Transverse colon (tissue), 4 donors: ENCODE measurements at regions not wholly inside any gene's neighbourhood (a gene's known extent, or its start where the extent isn't known, plus 50 kb on each side); places are given as distances from the start of the nearest gene placed in this dataset.

ENCODE experiments used
- DNase-seq: peaks from one replicate; pipeline ENCODE4 v3.0.0-alpha.2; 2019
- H3K27ac ChIP-seq, 4 donors: fragments of 200-600 bp; sonication (generic); 2 replicates each; pipeline ENCODE4 v1.5.1; 2016 to 2018; ENCODE audit warnings: inconsistent platforms in 4 of 4
- H3K27me3 ChIP-seq: fragments of 200-600 bp; sonication (generic); 2 replicates; pipeline ENCODE4 v1.5.1; 2017; ENCODE audit warnings: inconsistent platforms
- H3K36me3 ChIP-seq, 4 donors: fragments of 200-600 bp; sonication (generic); 2 replicates each; pipeline ENCODE4 v1.5.1; 2017 to 2019; ENCODE audit warnings: inconsistent platforms in 4 of 4
- H3K4me1 ChIP-seq, 4 donors: fragments of 200-600 bp; sonication (generic); 2 replicates each; pipeline ENCODE4 v1.5.1; 2017 to 2020; ENCODE audit warnings: inconsistent platforms in 4 of 4
- H3K4me3 ChIP-seq, 4 donors: fragments of 200-600 bp; sonication (generic); 1 replicate in 1 of 4; 2 replicates in 3 of 4; pipeline versions ENCODE4 v1.5.1 to v1.6.1; 2017 to 2019; ENCODE audit warnings: inconsistent platforms in 4 of 4
- H3K9me3 ChIP-seq, 2 donors: fragments of 200-600 bp; sonication (generic); 2 replicates each; pipeline ENCODE4 v1.5.1; 2017 to 2019; ENCODE audit warnings: inconsistent platforms in 2 of 2
- EP300 ChIP-seq: sonication (generic); formaldehyde crosslinking; IDR thresholded peaks from one replicate; pipeline ENCODE4 v1.6.1; 2017; ENCODE audit warnings: antibody characterized with exemption, low read depth
- POLR2A ChIP-seq: fragments of 450-650 bp; IDR thresholded peaks from one replicate; pipeline ENCODE4 v1.6.1; 2016; ENCODE audit warnings: antibody characterized with exemption, mild to moderate bottlenecking, moderate library complexity
- POLR2AphosphoS5 ChIP-seq, 3 donors: sonication (generic); formaldehyde crosslinking; IDR thresholded peaks; one replicate each; pipeline ENCODE4 v1.6.1; 2016; ENCODE audit warnings: antibody characterized with exemption in 3 of 3
- WGBS, 2 donors: methylation state at CpG; one replicate each; pipeline ENCODE4 v1.1.5; 2018; ENCODE audit warnings: low coverage in 1 of 2; 5-methylcytosine and 5-hydroxymethylcytosine counted together
- in situ Hi-C, 4 donors: fragments of 200-750 bp; cut with MboI; loops; one replicate each; pipeline versions ENCODE4 v1.15.0 to v1.15.1; 2017; ENCODE audit warnings: low sequenced_read_pairs in 3 of 4, low pct_ligation_motif_present in 1 of 4, low pct_unique_long_range_greater_than_20kb in 1 of 4
- intact Hi-C: fragments of 100-400 bp; cut with DNase I; formaldehyde crosslinking; loops from one replicate; pipeline ENCODE4 v1.15.1; 2023; ENCODE audit warnings: low total_unique reads
- TF ChIP-seq, protein P1 (sequence below), 5 experiments: fragments of 200-600 bp in 3 of 5; fragments of 450-650 bp in 2 of 5; sonication (generic) in 3 of 5; IDR thresholded peaks; 1 replicate in 2 of 5; 2 replicates in 3 of 5; pipeline ENCODE4 v1.5.1; 2016 to 2017; ENCODE audit warnings: antibody characterized with exemption in 5 of 5, inconsistent platforms in 3 of 5, mild to moderate bottlenecking in 2 of 5, moderate library complexity in 1 of 5

DNA sequence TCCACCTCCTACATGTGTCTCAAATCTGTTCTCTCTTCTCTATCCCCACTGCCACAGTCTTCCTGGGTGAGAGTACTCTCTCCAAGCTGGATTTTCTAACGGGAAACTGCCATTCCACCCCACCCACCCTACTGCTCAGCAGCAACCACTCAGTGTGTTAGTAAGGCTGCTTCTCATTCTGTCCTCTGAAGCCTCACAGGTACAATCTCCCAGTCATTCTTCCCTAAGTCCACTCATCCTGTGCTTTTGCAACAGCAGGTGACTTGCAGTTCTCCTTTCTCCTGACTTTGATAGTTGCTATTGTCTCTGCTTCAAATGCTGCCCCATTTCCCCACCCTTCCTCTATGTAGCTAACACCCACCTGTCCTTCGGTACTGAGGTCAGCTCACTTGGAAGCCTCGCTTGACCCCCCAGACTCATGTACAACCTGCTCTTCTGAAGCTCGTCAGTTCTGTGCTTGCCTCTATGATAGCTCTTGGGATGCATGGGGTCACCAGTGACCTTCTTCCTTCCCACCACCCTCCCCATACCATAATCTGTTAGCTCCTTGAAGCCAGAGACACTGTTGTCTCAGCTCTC lies 188.9 kb downstream of the RRAGC start:
- H3K27me3 ChIP-seq, result no peaks in the 10 kb centered on the region
- in situ Hi-C loops, result no loop called here
- H3K4me1 ChIP-seq, result no peaks in the 10 kb centered on the region
- no peak overlapping the region for H3K4me3 ChIP-seq
- 67 to 87% methylated on average over 3 to 4 of the region's 4 CpGs for WGBS, 2 donors
- no peak for TF ChIP-seq EP300
- H3K36me3 ChIP-seq, result no peaks in the 10 kb centered on the region
- H3K9me3 ChIP-seq, result no peaks in the 10 kb centered on the region
- no peak for DNase-seq
- H3K27ac ChIP-seq, result no peak overlapping the region
- intact Hi-C loops, result no loop called here

DNA sequence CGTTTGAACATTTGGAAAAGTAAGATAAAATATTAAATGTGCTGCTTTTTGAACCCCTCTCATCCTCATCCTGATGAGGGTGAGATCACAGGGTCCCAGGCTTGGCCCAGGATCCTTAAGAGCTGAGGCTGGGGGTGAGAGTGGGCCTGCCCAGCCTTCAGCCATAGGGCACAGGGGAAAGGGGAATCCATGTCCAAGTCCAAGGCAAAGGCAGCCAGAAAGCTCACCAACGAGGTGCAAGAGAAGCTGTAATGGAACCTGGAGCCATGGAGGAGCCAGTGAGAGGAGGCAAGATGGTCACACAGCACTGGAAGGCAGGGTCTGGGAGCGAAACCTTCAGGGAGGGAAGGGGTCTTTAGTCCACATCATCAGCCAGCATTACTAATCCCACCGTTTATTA lies 191.9 kb downstream of the RRAGC start:
- no peak for TF ChIP-seq POLR2A
- DNase-seq, result no peak
- no peaks in the 10 kb centered on the region for H3K36me3 ChIP-seq
- in situ Hi-C loops, result no loop called here
- H3K4me1 ChIP-seq, result no peaks in the 10 kb centered on the region
- H3K4me3 ChIP-seq, result no peak overlapping the region
- 50 to 52% methylated on average over 3 to 4 of the region's 4 CpGs for WGBS, 2 donors
- no peak overlapping the region for H3K27ac ChIP-seq
- intact Hi-C loops, result no loop called here
- peaks cover 5% of the 10 kb centered on the region for H3K27me3 ChIP-seq
- no peaks in the 10 kb centered on the region for H3K9me3 ChIP-seq

DNA sequence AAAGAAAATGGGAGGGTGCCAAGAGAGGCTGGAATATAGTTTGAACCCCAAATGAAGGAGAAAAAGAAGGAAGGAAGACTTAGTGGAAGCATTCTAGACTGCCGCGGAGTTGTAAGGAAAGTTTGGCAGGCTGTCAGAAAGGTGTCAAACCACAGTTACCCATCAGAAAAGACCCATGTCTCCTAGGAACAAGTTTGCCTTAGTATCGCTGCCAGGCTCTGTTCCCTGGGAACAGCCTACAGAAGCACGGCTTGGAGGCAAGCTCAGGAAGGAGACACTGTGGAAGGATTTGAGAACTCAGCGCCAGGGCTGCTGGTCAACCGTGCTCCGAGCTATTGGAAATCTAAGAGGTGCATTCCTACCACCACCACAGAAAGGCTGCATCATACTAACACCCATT lies 197.4 kb downstream of the RRAGC start:
- H3K36me3 ChIP-seq, result no peaks in the 10 kb centered on the region
- H3K9me3 ChIP-seq, result no peaks in the 10 kb centered on the region
- TF ChIP-seq POLR2AphosphoS5 (IDR thresholded peaks at IDR 0.05) (no peak), EP300 (no peak), POLR2A (no peak)
- TF ChIP-seq, protein P1, sequence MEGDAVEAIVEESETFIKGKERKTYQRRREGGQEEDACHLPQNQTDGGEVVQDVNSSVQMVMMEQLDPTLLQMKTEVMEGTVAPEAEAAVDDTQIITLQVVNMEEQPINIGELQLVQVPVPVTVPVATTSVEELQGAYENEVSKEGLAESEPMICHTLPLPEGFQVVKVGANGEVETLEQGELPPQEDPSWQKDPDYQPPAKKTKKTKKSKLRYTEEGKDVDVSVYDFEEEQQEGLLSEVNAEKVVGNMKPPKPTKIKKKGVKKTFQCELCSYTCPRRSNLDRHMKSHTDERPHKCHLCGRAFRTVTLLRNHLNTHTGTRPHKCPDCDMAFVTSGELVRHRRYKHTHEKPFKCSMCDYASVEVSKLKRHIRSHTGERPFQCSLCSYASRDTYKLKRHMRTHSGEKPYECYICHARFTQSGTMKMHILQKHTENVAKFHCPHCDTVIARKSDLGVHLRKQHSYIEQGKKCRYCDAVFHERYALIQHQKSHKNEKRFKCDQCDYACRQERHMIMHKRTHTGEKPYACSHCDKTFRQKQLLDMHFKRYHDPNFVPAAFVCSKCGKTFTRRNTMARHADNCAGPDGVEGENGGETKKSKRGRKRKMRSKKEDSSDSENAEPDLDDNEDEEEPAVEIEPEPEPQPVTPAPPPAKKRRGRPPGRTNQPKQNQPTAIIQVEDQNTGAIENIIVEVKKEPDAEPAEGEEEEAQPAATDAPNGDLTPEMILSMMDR (IDR thresholded peaks at IDR 0.05), result no peak
- H3K4me3 ChIP-seq, result no peak overlapping the region
- H3K4me1 ChIP-seq, result no peaks in the 10 kb centered on the region
- no peak for DNase-seq
- in situ Hi-C loops, result no loop called here
- no peak overlapping the region for H3K27ac ChIP-seq
- WGBS, 2 donors, result 72% methylated on average over 7 of the region's 7 CpGs; no CpG with 5 or more reads in 1 of the 2 donors
- peaks cover 5% of the 10 kb centered on the region for H3K27me3 ChIP-seq
- intact Hi-C loops, result no loop called here

DNA sequence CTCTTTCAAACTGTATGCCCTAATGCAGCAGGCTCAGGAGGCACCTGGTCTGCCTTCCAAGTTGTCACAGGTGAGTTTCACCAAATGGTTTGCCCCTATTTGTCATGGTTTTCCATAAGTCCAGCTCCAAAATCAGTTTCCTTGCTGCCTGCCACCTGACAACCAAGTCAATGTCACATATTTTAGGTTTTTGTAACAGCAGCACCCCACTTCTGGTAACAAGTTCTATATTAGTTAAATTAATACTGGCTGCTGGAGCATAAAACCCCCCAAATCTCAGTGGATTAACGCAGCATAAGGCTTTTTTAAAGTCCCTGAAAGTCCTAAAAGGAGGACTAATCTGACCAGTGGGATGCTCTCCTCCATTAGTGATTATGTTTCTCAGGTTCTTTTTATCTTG lies 200.7 kb downstream of the RRAGC start:
- Histone ChIP-seq H3K27me3 (peaks cover 14% of the 10 kb centered on the region), H3K27ac (no peak overlapping the region), H3K9me3 (no peaks in the 10 kb centered on the region), H3K4me3 (no peak overlapping the region), H3K36me3 (no peaks in the 10 kb centered on the region), H3K4me1 (no peaks in the 10 kb centered on the region)
- 73% methylated on average over 1 of the region's 1 CpG; no CpG with 5 or more reads in 1 of the 2 donors for WGBS, 2 donors
- TF ChIP-seq POLR2A (no peak), EP300 (no peak), POLR2AphosphoS5 (IDR thresholded peaks at IDR 0.05) (no peak)
- TF ChIP-seq, protein P1 (IDR thresholded peaks at IDR 0.05), result no peak
- in situ Hi-C loops, result no loop called here
- no peak for DNase-seq
- intact Hi-C loops, result no loop called here

DNA sequence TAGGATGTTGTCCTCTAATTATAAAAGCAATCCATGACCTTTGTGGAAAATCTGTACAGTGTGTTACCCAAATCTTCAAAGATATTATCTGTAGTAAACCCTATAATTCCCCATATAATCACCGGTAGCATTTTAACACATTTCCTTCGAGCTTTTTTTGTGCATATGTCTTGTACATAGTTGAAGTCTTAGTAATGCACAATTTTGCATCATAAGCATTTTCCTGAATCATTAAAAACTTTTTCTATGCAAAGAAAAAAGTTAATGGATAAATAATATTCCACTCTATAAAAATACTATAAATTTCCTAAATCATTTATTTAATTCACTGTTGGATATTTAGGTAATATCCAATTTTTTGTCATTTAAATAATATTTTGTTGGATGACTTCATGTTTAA lies 201.7 kb downstream of the RRAGC start:
- 78 to 89% methylated on average over 2 of the region's 2 CpGs for whole genome bisulfite sequencing, 2 donors
- no peaks in the 10 kb centered on the region for H3K36me3 ChIP-seq
- intact Hi-C loops, result no loop called here
- H3K27me3 ChIP-seq, result peaks cover 9% of the 10 kb centered on the region
- in situ Hi-C loops, result no loop called here
- DNase-seq, result no peak
- no peak overlapping the region for H3K27ac ChIP-seq
- no peak for TF ChIP-seq EP300
- no peaks in the 10 kb centered on the region for H3K9me3 ChIP-seq
- no peaks in the 10 kb centered on the region for H3K4me1 ChIP-seq
- no peak overlapping the region for H3K4me3 ChIP-seq
